ENCODE measurements at regions not wholly inside any gene's neighbourhood (a gene's known extent, or its start where the extent isn't known, plus 50 kb on each side); places are given as distances from the start of the nearest gene placed in this dataset.
"Not testable (repeated sequence)": the region's sequence is repeated elsewhere in the genome, so short reads cannot be mapped to it uniquely, and the experiment has no call there.

DNA sequence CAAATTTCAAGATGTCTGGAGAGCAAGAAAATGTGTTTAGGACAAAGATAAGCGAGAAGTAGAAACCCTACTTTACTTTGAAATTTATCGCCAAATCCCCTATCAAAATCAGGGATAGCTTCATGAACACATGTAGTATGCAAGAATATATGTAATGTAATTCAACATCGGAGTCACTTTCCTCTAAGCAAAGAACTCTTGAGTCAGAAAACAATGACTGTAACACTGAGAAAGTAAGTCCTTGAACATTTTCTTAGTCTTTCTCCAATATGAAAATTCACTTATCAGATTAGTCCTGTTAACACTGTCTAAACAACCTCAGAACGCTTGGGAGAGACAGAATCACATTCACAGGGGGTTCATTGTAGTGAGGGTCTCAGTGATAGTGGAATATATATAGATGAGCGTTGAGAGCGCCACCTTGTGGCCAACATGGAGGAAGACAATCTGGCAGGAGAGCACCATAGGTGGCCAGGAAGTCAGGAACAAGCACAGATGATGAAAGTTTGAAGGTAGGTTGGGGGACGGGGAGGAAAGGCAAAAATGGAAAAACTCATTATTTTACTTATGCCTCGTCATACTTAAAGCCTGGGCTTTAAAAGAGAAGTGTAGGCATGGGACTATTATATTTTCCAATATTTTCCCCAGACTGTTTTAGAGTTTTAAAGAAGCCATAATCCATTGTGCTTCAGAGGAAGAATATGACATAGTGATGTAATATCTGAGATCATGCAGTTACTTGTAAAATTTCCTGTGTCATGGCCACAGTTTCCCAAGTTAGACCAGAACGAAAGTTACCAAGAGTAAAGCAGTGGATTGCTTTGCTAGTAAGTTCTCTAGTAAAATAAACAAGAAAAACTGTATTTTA lies 115.5 kb upstream of the GNAI1 start:
- DNase-seq, result peak; percentile 68

DNA sequence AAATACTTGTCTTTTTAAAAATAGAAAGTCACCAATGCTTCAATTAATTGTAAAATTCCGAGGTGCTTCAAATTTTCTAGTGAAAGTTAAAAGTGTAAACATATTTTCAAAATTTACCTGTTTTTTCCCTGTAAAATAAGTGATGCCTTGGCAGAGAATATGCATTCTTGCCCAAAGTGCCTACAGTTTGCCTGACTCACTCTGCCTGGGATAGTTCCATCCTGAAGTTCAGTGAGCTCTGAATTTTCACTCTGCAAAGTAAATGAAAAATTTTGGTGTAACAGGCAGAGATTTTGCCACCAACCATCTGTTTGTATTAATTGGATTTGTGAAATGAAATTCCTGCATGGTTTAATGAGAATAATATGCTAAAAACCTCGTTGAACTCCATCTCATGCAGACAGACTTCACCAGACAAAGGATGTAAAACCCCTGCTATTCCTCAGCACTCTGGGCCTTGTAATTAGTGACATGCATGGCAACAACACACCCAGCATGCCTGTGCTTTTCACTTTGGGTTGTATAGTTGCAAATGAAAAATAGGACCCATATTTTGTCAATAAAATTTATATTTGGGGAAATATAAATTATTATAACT lies 117.4 kb upstream of the GNAI1 start:
- no peak for DNase-seq

DNA sequence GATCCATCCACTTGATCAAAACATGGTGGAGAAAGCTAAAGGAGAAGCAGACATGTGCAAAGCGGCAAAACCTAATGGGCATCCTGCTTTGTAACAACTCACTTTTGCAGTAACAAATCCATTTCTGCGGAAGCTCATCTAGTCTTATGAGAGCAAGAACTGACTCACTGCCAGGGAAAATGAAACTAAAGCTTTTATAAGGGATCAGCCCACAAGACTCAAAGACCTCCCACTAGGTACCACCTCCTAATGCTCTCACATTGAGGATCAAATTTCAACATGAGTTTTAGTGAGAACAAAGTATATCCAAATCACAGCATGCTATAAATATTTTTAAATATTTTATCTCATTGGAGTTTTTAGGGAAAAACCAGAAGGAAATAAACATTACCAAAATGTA lies 120.1 kb upstream of the GNAI1 start:
- DNase-seq, result no peak

DNA sequence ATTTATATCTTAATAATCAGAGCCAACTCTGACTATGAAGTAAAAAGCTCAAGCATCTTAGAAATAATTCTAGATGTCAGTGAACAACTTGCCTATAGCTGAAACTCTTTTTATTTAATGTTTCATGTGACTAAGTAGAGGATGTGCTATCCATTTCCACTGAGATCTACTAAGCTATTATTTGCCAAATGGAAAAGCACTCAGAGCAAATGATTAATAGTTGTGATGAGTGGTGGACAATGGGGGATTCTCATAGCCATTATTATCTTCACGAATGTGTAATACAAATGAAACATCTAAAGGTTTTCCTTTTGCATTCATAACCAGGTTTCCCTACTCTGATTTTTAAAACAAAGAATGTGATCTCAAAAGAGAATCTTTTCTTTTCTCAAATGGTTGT lies 126.6 kb upstream of the GNAI1 start:
- no peak for DNase-seq

DNA sequence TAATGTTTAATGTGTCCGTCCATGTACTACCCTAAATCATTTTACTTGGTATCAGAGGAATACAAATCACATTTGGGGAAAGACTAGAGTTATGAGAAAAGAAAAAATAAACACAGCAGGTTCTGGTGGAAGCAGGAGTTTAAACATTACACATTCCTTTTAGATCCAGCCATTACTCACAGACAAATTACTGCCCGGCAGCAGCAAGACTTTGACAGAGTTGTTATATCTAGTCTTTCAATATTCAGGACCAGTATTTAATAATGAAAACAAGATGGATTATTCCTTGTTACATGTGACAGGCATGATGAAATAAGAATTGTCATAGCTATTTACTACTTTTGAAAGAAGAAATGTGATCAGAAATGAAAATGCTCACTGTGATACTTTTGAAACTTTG lies 131.8 kb upstream of the GNAI1 start:
- DNase-seq, result no peak

DNA sequence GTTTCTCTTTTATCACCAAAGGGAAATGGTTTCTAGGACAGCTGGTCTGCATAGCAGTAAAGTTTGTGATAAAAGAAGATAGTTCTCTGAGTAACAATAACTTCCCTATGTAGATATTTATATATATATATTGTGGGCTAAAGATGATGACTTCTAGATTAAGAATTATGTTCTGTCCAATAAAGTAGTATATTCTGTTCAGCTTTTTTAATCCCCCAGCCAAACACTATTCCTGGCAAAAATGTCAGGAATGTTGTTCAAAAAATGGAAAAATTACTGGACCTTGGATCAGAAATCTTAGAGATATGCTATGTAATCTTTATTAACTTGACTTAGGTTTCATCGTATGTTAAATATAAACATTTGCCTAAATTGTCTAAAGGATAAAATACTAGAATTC lies 136.3 kb upstream of the GNAI1 start:
- DNase-seq, result no peak

DNA sequence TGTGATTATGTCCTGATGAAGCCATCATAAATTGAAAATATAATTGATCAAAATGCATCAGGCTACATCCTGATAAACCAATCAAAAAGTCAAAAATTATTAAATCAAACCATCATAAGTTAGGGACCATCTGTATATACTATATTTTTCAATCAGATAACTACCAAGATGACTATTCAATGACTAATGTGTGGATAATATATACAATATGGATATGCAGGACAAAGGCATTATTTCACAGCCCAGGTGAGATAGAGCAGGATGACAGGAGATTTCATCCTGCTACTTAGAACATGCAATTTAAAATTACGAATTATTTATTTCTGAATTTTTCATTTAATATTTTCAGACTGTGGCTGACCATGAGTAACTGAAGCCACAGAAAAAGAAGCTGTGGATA lies 137.3 kb upstream of the GNAI1 start:
- DNase-seq, result no peak

DNA sequence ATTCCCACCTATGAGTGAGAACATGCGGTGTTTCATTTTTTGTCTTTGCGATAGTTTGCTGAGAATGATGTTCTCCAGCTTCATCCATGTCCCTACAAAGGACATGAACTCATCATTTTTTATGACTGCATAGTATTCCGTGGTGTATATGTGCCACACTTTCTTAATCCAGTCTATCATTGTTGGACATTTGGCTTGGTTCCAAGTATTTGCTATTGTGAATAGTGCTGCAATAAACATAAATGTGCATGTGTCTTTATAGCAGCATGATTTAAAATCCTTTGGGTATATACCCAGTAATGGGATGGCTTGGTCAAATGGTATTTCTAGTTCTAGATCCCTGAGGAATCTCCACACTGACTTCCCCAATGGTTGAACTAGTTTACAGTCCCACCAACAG lies 138.9 kb upstream of the GNAI1 start:
- DNase-seq, result not testable (repeated sequence)

DNA sequence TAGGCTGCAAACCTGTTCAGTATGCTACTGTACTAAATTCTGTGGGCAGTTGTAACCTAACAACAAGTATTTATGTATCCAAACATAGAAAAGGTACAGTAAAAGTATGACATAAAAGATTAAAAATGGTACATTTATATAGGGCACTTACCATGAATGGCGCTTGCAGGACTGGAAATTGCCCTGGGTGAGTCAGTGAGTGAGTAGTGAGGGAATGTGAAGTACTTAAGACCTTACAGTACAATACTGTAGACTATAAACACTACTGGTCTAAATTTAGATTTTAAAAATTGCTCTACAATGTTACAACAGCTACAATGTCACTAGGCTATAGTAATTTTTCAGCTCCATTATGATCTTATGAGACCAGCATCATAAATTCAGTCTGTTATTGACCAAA lies 146.0 kb upstream of the GNAI1 start:
- DNase-seq, result no peak

DNA sequence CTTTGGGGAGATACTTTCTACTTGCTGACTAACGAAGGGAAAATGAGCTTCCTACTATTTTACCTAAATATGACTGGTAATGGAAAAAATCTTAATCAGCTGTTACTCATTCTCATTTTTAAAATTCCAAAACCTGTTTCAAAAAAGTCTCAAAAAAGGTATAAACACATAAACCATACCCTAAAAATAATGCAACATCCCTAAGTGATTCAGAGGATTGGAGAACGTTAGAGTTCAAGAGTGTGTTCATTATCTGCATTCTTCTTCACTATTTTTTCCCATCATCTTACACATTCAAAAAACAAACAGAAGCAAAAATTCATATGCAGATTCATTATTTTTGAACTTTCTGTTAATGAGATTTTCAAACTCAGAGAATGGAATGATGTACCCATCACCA lies 150.4 kb upstream of the GNAI1 start:
- DNase-seq, result no peak

DNA sequence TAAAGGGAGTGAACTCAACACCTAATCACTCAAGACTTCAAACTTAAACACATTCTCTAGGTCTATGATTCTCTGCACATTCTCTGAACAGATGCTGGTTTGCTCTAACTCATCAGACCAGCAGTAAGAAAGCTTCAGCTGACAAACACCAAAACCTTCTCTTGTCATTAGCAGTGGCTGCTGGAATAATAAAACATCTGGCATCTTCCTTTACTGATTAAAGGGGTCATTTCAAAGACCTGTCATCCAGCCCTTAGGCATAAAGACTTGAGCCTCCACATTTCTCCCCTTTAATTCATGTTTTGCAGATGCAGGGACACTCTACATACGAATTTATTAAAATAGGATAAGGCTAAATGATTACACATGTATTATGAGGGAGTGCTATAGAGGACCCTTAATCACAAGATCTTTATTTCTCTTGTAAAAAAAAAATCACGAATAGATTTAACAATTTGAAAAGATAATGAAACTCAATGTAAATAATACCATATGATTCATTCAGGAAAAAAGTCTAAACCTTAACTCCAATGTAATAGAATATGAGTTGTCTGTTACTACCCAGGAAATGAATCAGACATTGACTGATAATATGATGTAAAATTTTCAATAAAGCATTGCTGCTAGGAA lies 152.4 kb upstream of the GNAI1 start:
- DNase-seq, result no peak

DNA sequence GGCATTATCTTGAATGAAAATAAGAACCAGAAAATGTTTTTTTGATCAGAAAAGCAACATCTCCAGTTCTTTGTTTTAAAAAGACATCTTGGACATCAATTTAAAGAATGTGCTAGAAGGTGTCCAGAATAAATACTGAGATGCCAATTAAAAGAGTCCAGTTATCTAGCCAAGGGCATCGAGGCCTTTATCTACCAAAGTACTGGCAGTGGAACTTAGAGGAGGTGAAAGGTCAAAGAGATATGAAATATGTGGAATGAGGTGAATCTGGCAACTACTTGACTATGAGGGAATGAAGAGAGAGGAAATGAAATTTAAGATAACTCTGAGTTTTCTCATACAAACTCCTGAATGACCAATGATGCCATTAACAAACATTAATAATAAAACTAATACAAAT lies 154.3 kb upstream of the GNAI1 start:
- no peak for DNase-seq

DNA sequence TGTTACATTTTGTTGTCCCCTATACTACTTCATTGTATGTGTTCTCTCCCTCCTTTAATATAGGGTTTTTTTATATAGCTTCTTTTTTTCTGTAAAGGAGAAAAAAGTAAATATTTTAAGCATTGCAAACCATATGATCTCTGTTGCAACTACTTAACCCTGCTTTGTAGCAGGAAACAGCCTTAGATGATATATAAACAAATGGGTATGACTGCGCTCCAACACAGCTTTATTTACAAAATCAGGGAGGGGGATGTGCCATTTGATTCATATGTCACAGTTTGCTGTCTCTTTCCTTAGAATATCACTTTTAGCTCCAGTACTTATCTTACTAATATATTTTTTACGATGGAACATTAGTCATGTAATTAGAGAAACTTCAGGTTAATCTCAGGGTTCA lies 155.2 kb upstream of the GNAI1 start:
- no peak for DNase-seq

DNA sequence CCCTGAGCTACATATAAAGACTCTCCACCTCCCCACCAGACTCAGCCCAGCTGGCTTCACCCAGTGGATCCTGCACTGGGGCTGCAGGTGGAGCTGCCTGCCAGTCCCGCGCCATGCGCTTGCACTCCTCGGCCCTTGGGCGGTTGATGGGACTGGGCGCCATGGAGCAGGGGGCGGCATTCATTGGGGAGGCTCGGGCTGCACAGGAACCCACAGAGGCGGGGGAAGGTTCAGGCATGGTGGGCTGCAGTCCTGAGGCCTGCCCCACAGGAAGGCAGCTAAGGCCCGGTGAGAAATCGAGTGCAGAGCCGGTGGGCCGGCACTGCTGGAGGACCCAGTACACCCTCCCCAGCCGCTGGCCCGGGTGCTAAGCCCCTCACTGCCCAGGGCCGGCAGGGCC lies 157.2 kb upstream of the GNAI1 start:
- no peak for DNase-seq

DNA sequence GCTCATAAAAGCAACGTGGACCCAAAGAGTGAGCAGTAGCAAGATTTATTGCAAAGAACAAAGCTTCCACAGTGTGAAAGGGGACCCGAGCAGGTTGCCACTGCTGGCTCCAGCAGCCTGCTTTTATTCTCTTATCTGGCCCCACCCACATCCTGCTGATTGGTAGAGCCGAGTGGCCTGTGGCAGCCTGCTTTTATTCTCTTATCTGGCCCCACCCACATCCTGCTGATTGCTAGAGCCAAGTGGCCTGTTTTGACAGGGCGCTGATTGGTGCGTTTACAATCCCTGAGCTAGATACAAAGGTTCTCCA lies 158.0 kb upstream of the GNAI1 start:
- peak; percentile 59 for DNase-seq

DNA sequence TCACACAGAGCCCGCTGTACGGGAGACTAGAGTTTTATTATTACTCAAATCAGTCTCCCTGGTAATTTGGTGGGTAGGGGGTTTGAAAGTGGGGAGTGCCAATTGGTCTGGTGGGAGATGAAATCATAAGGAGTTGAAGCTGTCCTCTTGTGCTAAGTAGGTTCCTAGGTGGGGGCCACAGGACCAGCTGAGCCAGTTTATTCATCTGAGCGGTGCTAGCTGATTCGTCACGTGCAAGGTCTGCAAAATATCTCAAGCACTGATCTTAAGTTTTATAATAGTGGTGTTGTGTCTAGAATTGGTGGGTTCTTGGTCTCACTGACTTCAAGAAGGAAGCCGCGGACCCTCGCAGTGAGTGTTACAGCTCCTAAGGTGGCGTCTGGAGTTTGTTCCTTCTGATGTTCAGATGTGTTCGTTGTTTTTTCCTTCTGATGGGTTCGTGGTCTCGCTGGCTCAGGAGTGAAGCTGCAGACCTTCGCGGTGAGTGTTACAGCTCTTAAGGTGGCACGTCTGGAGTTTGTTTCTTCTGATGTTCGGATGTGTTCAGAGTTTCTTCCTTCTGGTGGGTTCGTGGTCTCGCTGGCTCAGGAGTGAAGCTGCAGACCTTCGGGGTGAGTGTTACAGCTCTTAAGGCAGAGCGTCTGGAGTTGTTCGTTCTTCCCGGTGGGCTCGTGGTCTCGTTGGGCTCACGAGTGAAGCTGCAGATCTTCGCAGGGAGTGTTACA lies 158.5 kb upstream of the GNAI1 start:
- DNase-seq, result peak; percentile 56

DNA sequence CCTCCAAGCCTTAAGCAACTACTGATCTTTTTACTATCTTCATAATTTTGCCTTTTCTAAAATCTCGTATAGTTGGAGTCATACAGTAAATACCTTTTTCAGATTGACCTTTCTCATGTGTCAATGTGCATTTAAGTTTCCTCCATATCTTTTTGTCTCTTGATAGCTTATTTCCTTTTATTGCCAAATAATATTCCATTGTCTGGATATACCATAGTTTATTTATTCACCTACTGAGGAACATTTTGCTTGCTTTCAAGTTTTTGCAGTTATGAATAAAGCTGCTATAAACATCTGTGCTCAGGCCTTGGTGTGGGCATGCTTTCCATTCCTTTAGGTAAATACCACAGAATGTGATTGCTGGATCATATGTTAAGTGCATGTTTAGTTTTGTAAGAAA lies 161.2 kb upstream of the GNAI1 start:
- DNase-seq, result no peak

DNA sequence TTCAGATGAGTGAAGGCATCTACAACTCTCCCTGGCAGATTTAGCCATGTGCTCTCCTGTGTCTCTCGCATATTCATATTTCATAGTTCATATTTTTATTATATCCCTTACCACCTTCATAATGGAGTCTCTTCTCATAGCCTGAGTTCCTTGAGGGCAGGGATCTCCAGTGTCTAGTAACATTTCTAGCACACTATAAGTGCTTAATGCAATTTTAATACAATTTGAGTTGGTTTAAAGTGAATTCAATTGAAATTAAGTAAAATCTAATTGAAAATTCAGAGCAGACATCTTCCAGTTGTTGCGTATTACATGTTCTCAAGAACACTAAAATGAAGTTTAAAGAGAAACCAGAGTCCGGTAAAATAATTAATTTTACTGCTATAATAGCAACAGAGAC lies 163.6 kb upstream of the GNAI1 start:
- no peak for DNase-seq

DNA sequence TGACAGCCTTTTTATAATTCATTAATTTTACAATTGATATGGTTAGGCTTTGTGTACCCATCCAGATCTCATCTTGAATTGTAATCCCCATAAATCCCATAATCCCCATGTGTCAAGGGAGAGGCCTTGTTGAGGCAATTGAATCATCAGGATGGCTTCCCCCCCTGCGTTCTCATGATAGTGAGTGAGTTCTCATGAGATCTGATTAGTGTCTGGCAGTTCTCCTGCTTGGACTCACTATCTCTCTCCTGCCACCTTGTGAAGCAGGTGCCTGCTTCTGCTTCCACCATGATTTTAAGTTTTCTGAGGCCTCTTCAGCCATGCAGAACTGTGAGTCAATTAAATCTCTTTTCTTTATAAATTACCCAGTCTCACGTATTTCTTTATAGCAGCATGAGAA lies 165.7 kb upstream of the GNAI1 start:
- DNase-seq, result no peak

DNA sequence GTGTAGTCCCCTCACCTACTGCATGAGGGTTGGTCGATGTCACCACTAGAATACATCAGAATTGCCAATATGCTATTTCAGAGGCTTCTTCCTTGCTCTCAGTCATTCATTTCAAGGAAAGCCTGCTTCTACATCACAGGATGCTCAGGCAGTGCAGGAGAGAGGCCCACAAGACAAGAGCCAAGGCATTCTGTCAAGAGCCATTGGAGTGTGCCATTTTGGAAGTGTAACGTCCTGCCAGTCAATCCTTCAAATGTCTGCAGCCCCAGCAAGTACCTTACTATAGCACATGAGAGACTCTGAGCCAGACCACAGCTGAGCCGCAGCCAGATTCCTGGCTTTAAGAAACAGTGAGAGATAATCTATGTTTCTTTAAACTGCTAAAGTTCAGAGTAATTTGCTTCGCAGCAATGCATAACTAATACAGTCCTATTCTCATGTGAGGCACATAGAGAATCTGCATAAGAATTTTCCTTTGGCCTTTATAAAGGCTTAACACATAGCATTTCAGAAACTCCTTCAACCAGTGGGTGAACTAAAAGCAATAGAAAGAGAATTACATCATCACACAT lies 166.5 kb upstream of the GNAI1 start:
- no peak for DNase-seq

DNA sequence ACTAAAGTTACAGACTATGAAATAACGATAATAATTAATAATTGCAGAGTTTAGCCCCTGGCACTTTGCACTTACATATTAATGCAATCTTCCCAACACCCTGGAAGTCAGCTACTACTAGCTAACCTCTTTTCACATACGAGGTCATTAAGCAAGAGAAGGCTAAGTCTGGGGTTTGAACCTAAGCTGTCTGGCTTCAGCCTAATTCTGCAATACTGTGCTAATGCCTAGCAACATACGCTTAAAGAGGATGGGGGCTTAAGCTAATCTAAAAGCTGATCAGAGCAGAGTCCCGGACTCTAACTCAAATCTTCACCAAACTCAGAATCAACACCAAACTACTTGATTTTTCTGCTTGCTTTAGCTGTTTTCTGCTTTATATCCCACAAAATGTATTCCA lies 168.7 kb upstream of the GNAI1 start:
- DNase-seq, result no peak

DNA sequence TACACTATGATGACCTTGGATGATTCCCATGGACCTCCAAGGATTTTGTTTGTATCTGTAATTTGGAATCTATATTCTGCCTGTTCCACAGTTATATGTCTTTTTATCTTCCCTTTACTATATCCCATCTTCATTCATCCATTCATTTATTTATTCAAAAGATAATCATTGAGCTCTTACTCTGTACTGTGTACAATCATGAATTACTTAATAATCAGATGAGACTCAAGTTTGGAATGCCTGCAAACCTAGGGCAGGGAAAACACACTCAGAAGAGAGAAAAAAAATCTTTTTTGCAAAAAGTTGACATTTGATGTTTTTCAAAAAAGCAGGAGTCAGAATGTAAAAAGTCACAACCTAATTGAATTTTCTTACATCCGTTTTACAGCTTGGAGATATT lies 170.2 kb upstream of the GNAI1 start:
- DNase-seq, result no peak

DNA sequence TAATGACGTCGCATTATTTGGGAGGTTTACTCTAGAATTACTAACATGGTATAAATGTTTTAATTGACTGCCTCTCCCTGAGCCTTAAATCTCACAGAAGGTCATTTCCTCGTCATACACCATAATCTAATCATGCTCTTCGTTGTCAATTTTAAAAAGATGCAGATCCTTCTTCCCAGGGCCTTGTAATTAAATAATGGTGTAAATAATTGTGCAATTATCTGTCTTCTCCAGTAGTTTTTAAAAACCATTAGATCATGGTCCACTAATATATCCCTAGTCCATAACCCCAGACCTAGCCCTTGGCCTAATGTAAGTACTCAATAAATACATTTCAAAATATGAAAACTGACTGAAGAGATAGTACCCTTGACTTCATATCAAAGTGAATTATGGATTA lies 181.5 kb upstream of the GNAI1 start:
- no peak for DNase-seq

DNA sequence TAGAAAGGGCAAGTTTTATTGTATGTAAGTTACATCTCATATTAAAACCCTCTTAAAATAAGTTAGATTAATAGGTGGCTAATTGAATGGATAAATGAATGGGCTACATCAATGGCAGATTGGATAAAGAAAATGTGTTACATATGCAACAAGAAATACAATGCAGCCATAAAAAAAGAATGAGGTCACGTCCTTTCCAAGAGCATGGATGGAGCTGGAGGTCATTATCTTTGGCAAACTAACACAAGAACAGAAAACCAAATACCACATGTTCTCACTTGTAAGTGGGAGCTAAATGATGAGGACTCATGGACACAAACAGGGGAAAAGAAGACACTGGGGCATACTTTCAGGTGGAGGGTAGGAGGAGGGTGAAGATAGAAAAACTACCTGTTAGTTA lies 182.2 kb upstream of the GNAI1 start:
- no peak for DNase-seq

Measured in activated CD8-positive, alpha-beta memory T cell treated with anti-CD3 and anti-CD28 coated beads for 24 hours (primary cell).